SK-N-SH (cell line): ENCODE measurements at regions not wholly inside any gene's neighbourhood (a gene's known extent, or its start where the extent isn't known, plus 50 kb on each side); places are given as distances from the start of the nearest gene placed in this dataset.

Source experiments
- CTCF ChIA-PET: fragments of 300-600, 350-600 bp; formaldehyde crosslinking; extraction: SDS; loops from one replicate; lab custom pipeline; 2021; lab: Yijun Ruan, JAX
- POLR2A ChIA-PET: fragments of 350-600 bp; sonication (Branson Sonifier 250); formaldehyde crosslinking; extraction: SDS; loops from one replicate; lab custom pipeline; 2020; ENCODE audit warnings: antibody characterized with exemption, inconsistent platforms; lab: Yijun Ruan, JAX
- DNase-seq: peaks from one replicate; pipeline ENCODE4 v3.0.0; 2012
- H2AFZ ChIP-seq: fragments of 200-600 bp; sonication (generic); 2 replicates; pipeline ENCODE4 v1.8.1; 2016; ENCODE audit warnings: antibody characterized with exemption, mild to moderate bottlenecking, low read depth
- H3F3A ChIP-seq: fragments of 200-600 bp; sonication (generic); replicated peaks from 2 replicates; pipeline ENCODE3; 2016; ENCODE audit warnings: antibody characterized with exemption, mild to moderate bottlenecking; ENCODE audit not compliant: insufficient read depth
- H3K27ac ChIP-seq, 2 experiments: fragments of 200-500 bp in 1 of 2; fragments of 200-600 bp in 1 of 2; sonication (Bioruptor generic) in 1 of 2; sonication (generic), shearing (Covaris generic) in 1 of 2; 2 replicates each; pipeline versions ENCODE4 v1.5.1 to v1.6.1; 2014 to 2016; ENCODE audit warnings: low read depth in 2 of 2, inconsistent platforms in 1 of 2, low read length in 1 of 2, mild to moderate bottlenecking in 1 of 2, mixed read lengths in 1 of 2
- H3K27me3 ChIP-seq: fragments of 200-600 bp; sonication (generic), shearing (Covaris generic); 2 replicates; pipeline ENCODE4 v1.6.1; 2016; ENCODE audit warnings: mixed run types; ENCODE audit not compliant: insufficient read depth
- H3K36me3 ChIP-seq, 2 experiments: fragments of 200-500 bp in 1 of 2; fragments of 200-600 bp in 1 of 2; sonication (Bioruptor generic) in 1 of 2; sonication (generic) in 1 of 2; replicated peaks in 1 of 2; 2 replicates each; pipeline versions ENCODE3 to v1.5.1; 2014 to 2016; ENCODE audit warnings: low read length in 1 of 2, mild to moderate bottlenecking in 1 of 2; ENCODE audit not compliant: insufficient read depth in 2 of 2, control insufficient read depth in 1 of 2
- H3K4me1 ChIP-seq, 2 experiments: fragments of 200-500 bp in 1 of 2; fragments of 200-600 bp in 1 of 2; sonication (Bioruptor generic) in 1 of 2; sonication (generic), shearing (Covaris generic) in 1 of 2; 2 replicates each; pipeline versions ENCODE4 v1.5.1 to v1.6.1; 2014 to 2016; ENCODE audit warnings: low read depth in 1 of 2, low read length in 1 of 2, mixed run types in 1 of 2; ENCODE audit not compliant: insufficient read depth in 2 of 2, control insufficient read depth in 1 of 2
- H3K4me2 ChIP-seq: fragments of 200-600 bp; sonication (generic), shearing (Covaris generic); 2 replicates; pipeline ENCODE4 v1.6.1; 2017; ENCODE audit warnings: mixed run types
- H3K4me3 ChIP-seq, 2 experiments: fragments of 200-500 bp in 1 of 2; fragments of 200-600 bp in 1 of 2; sonication (Bioruptor generic) in 1 of 2; sonication (generic), shearing (Covaris generic) in 1 of 2; 2 replicates each; pipeline versions ENCODE4 v1.5.1 to v1.8.1; 2014 to 2016; ENCODE audit warnings: low read depth in 2 of 2, inconsistent platforms in 1 of 2, low read length in 1 of 2, mild to moderate bottlenecking in 1 of 2, mixed read lengths in 1 of 2, moderate library complexity in 1 of 2
- H3K79me2 ChIP-seq: fragments of 200-600 bp; sonication (generic); 2 replicates; pipeline ENCODE4 v1.8.1; 2017; ENCODE audit warnings: mild to moderate bottlenecking; ENCODE audit not compliant: insufficient read depth
- H3K9ac ChIP-seq: fragments of 200-600 bp; sonication (generic); 2 replicates; pipeline ENCODE4 v1.6.1; 2017; ENCODE audit warnings: mixed run types
- H3K9me2 ChIP-seq: fragments of 200-600 bp; sonication (generic); 2 replicates; pipeline ENCODE4 v1.6.1; 2017; ENCODE audit warnings: mixed run types
- H3K9me3 ChIP-seq: fragments of 200-600 bp; sonication (generic); 2 replicates; pipeline ENCODE4 v1.6.1; 2017; ENCODE audit warnings: mixed run types, mild to moderate bottlenecking, moderate library complexity
- H4K20me1 ChIP-seq: fragments of 200-600 bp; sonication (generic); 2 replicates; pipeline ENCODE4 v1.6.1; 2017; ENCODE audit warnings: mild to moderate bottlenecking, mixed run types; ENCODE audit not compliant: insufficient read depth
- CHD2 ChIP-seq: fragments of 150-350 bp; IDR thresholded peaks from 2 replicates; pipeline ENCODE4 v1.6.1; 2018; ENCODE audit warnings: low read length; ENCODE audit not compliant: partially characterized antibody
- ELF1 ChIP-seq: IDR thresholded peaks from 2 replicates; pipeline ENCODE4 v1.4.0; 2012
- EP300 ChIP-seq, 2 experiments: IDR thresholded peaks; 2 replicates each; pipeline versions ENCODE4 v1.4.0 to v1.6.1; 2012; ENCODE audit warnings: borderline replicate concordance in 1 of 2, low read depth in 1 of 2, low read length in 1 of 2
- FOSL2 ChIP-seq: IDR thresholded peaks from 2 replicates; pipeline ENCODE4 v1.4.0; 2012; ENCODE audit warnings: low read depth, mild to moderate bottlenecking, moderate library complexity, borderline replicate concordance
- GABPA ChIP-seq: IDR thresholded peaks from 2 replicates; pipeline ENCODE4 v1.4.0; 2012; ENCODE audit warnings: low read depth, mild to moderate bottlenecking
- GATA2 ChIP-seq: sonication (generic); formaldehyde crosslinking; IDR thresholded peaks from 2 replicates; pipeline ENCODE4 v1.5.0; 2020; ENCODE audit warnings: mild to moderate bottlenecking, missing genetic modification reagents
- IRF3 ChIP-seq: fragments of 150-350 bp; IDR thresholded peaks from 2 replicates; pipeline ENCODE4 v1.6.1; 2016; ENCODE audit warnings: mild to moderate bottlenecking, low read depth, low read length
- MAX ChIP-seq: IDR thresholded peaks from 2 replicates; pipeline ENCODE4 v1.4.0; 2012; ENCODE audit warnings: low read depth
- POLR2AphosphoS5 ChIP-seq: IDR thresholded peaks from 2 replicates; pipeline ENCODE4 v1.6.1; 2012; ENCODE audit warnings: low read depth, low read length
- RAD21 ChIP-seq: IDR thresholded peaks from 2 replicates; pipeline ENCODE4 v1.6.1; 2012; ENCODE audit warnings: mild to moderate bottlenecking, low read length
- RCOR1 ChIP-seq: fragments of 150-350 bp; IDR thresholded peaks from 2 replicates; pipeline ENCODE4 v1.6.1; 2017; ENCODE audit warnings: antibody characterized with exemption, low read length
- RFX5 ChIP-seq: IDR thresholded peaks from 2 replicates; pipeline ENCODE4 v1.6.1; 2012; ENCODE audit warnings: mild to moderate bottlenecking, improper control_type of control experiment, low read length
- SMC3 ChIP-seq: IDR thresholded peaks from 2 replicates; pipeline ENCODE4 v1.6.1; 2012; ENCODE audit warnings: low read depth, low read length, improper control_type of control experiment
- TEAD4 ChIP-seq: IDR thresholded peaks from 2 replicates; pipeline ENCODE4 v1.4.0; 2012; ENCODE audit warnings: mild to moderate bottlenecking, borderline replicate concordance; ENCODE audit not compliant: insufficient read depth
- YY1 ChIP-seq: IDR thresholded peaks from 2 replicates; pipeline ENCODE4 v1.4.0; 2012; ENCODE audit warnings: low read depth, mild to moderate bottlenecking
- ZBTB33 ChIP-seq: IDR thresholded peaks from 2 replicates; pipeline ENCODE4 v1.4.0; 2012; ENCODE audit warnings: low read depth, borderline replicate concordance
- WGBS: methylation state at CpG from one replicate; pipeline ENCODE4 v1.1.6; 2017; ENCODE audit warnings: low lambda C conversion rate; 5-methylcytosine and 5-hydroxymethylcytosine counted together
- TF ChIP-seq, protein P1 (sequence below): IDR thresholded peaks from 2 replicates; pipeline ENCODE4 v1.6.1; 2012; ENCODE audit warnings: mild to moderate bottlenecking, low read depth, low read length, moderate library complexity

GRCh38 chr3:5564278-5564666, 376.8 kb downstream of the EDEM1 start:
- ChIA-PET CTCF (no interaction called here), POLR2A (no interaction called here)
- 21% methylated on average over 2 of the region's 2 CpGs for WGBS
- no peaks in the 10 kb centered on the region for H3K27me3 ChIP-seq
- H3K4me2 ChIP-seq: no peak overlapping the region
- no peak for DNase-seq
- H3K4me1 ChIP-seq: no peaks in the 10 kb centered on the region
- no peaks in the 10 kb centered on the region for H4K20me1 ChIP-seq
- no peaks in the 10 kb centered on the region for H3K9me2 ChIP-seq
- H3K9me3 ChIP-seq: no peaks in the 10 kb centered on the region
- H3K79me2 ChIP-seq: no peaks in the 10 kb centered on the region
- H3K27ac ChIP-seq: no peak overlapping the region
- H3F3A ChIP-seq: no peaks in the 10 kb centered on the region
- H3K4me3 ChIP-seq: no peak overlapping the region
- H2AFZ ChIP-seq: no peak overlapping the region
- H3K36me3 ChIP-seq: no peaks in the 10 kb centered on the region
- TF ChIP-seq IRF3 (no peak), SMC3 (no peak), RCOR1 (no peak), RFX5 (no peak), GABPA (no peak), ZBTB33 (no peak), ELF1 (no peak), GATA2 (CRISPR knock-in tag) (no peak), RAD21 (no peak), CHD2 (no peak), YY1 (no peak), TEAD4 (no peak), POLR2AphosphoS5 (no peak), FOSL2 (no peak), MAX (no peak), EP300 (IDR thresholded peaks at IDR 0.05; ENCODE audit: borderline replicate concordance in 1 of 2, low read depth in 1 of 2, low read length in 1 of 2) (no peak)
- TF ChIP-seq, protein P1, sequence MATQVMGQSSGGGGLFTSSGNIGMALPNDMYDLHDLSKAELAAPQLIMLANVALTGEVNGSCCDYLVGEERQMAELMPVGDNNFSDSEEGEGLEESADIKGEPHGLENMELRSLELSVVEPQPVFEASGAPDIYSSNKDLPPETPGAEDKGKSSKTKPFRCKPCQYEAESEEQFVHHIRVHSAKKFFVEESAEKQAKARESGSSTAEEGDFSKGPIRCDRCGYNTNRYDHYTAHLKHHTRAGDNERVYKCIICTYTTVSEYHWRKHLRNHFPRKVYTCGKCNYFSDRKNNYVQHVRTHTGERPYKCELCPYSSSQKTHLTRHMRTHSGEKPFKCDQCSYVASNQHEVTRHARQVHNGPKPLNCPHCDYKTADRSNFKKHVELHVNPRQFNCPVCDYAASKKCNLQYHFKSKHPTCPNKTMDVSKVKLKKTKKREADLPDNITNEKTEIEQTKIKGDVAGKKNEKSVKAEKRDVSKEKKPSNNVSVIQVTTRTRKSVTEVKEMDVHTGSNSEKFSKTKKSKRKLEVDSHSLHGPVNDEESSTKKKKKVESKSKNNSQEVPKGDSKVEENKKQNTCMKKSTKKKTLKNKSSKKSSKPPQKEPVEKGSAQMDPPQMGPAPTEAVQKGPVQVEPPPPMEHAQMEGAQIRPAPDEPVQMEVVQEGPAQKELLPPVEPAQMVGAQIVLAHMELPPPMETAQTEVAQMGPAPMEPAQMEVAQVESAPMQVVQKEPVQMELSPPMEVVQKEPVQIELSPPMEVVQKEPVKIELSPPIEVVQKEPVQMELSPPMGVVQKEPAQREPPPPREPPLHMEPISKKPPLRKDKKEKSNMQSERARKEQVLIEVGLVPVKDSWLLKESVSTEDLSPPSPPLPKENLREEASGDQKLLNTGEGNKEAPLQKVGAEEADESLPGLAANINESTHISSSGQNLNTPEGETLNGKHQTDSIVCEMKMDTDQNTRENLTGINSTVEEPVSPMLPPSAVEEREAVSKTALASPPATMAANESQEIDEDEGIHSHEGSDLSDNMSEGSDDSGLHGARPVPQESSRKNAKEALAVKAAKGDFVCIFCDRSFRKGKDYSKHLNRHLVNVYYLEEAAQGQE: no peak
- TF ChIP-seq, all 33 proteins: peak for 0
- H3K9ac ChIP-seq: no peak overlapping the region
